ENCODE measurements at regions not wholly inside any gene's neighbourhood (a gene's known extent, or its start where the extent isn't known, plus 50 kb on each side); places are given as distances from the start of the nearest gene placed in this dataset.

GRCh38 chr3:28800203-28800602 is 451.6 kb upstream of the AZI2 start:
- no peak overlapping the region for H3K27ac Mint-ChIP-seq (ENCODE audit: unreplicated experiment)
- no TSS peak for BruUV-seq (replicated peaks)
- intact Hi-C loops (cut with micrococcal nuclease; ENCODE audit: unreplicated experiment): no loop called here
- no peaks in the 10 kb centered on the region for H3K36me3 Mint-ChIP-seq (ENCODE audit: insufficient read depth, unreplicated experiment)
- CTCF ChIA-PET: no interaction called here
- no peaks in the 10 kb centered on the region for H3K27me3 Mint-ChIP-seq (ENCODE audit: unreplicated experiment)
- DNase-seq: no peak
- no peaks in the 10 kb centered on the region for H3K4me1 Mint-ChIP-seq (ENCODE audit: low read depth, unreplicated experiment)
- no peaks in the 10 kb centered on the region for H3K9me3 Mint-ChIP-seq (ENCODE audit: low read depth, unreplicated experiment)
- H3K4me3 Mint-ChIP-seq (ENCODE audit: low read depth, unreplicated experiment): no peak overlapping the region
- TF ChIP-seq CTCF (IDR thresholded peaks at IDR 0.05; ENCODE audit: unreplicated experiment): no peak

- CTCF ChIA-PET: no interaction called here
- H3K4me1 Mint-ChIP-seq (ENCODE audit: low read depth, unreplicated experiment): no peaks in the 10 kb centered on the region
- H3K9me3 Mint-ChIP-seq (ENCODE audit: low read depth, unreplicated experiment): no peaks in the 10 kb centered on the region
- no peaks in the 10 kb centered on the region for H3K27me3 Mint-ChIP-seq (ENCODE audit: unreplicated experiment)
- no peak overlapping the region for H3K27ac Mint-ChIP-seq (ENCODE audit: unreplicated experiment)
- intact Hi-C loops (cut with micrococcal nuclease; ENCODE audit: unreplicated experiment): no loop called here
- no peaks in the 10 kb centered on the region for H3K36me3 Mint-ChIP-seq (ENCODE audit: insufficient read depth, unreplicated experiment)
- TF ChIP-seq CTCF (IDR thresholded peaks at IDR 0.05; ENCODE audit: unreplicated experiment): no peak
- BruUV-seq (replicated peaks): no TSS peak
- H3K4me3 Mint-ChIP-seq (ENCODE audit: low read depth, unreplicated experiment): no peak overlapping the region
- no peak for DNase-seq
Measured at GRCh38 chr3:28808068-28808467, 459.4 kb upstream of the AZI2 start.

- intact Hi-C loops (cut with micrococcal nuclease; ENCODE audit: unreplicated experiment): no loop called here
- Mint-ChIP-seq H3K36me3 (ENCODE audit: insufficient read depth, unreplicated experiment) (no peaks in the 10 kb centered on the region), H3K4me1 (ENCODE audit: low read depth, unreplicated experiment) (no peaks in the 10 kb centered on the region), H3K4me3 (ENCODE audit: low read depth, unreplicated experiment) (no peak overlapping the region), H3K9me3 (ENCODE audit: low read depth, unreplicated experiment) (no peaks in the 10 kb centered on the region), H3K27me3 (ENCODE audit: unreplicated experiment) (no peaks in the 10 kb centered on the region), H3K27ac (ENCODE audit: unreplicated experiment) (no peak overlapping the region)
- no peak for DNase-seq
- BruUV-seq (replicated peaks): no TSS peak
- no peak for TF ChIP-seq CTCF (IDR thresholded peaks at IDR 0.05; ENCODE audit: unreplicated experiment)
- CTCF ChIA-PET: no interaction called here
Measured at GRCh38 chr3:28816017-28816416, 464.9 kb upstream of the RBMS3 start.

- no peak for TF ChIP-seq CTCF (IDR thresholded peaks at IDR 0.05; ENCODE audit: unreplicated experiment)
- no peak for DNase-seq
- no peaks in the 10 kb centered on the region for H3K4me1 Mint-ChIP-seq (ENCODE audit: low read depth, unreplicated experiment)
- H3K27me3 Mint-ChIP-seq (ENCODE audit: unreplicated experiment): no peaks in the 10 kb centered on the region
- no peaks in the 10 kb centered on the region for H3K9me3 Mint-ChIP-seq (ENCODE audit: low read depth, unreplicated experiment)
- no peak overlapping the region for H3K27ac Mint-ChIP-seq (ENCODE audit: unreplicated experiment)
- intact Hi-C loops (cut with micrococcal nuclease; ENCODE audit: unreplicated experiment): no loop called here
- H3K36me3 Mint-ChIP-seq (ENCODE audit: insufficient read depth, unreplicated experiment): no peaks in the 10 kb centered on the region
- no peak overlapping the region for H3K4me3 Mint-ChIP-seq (ENCODE audit: low read depth, unreplicated experiment)
- BruUV-seq (replicated peaks): no TSS peak
- CTCF ChIA-PET: no interaction called here
Measured at GRCh38 chr3:28824316-28824715, 456.6 kb upstream of the RBMS3 start.

GRCh38 chr3:28826840-28827239 is 454.0 kb upstream of the RBMS3 start:
- TF ChIP-seq CTCF (IDR thresholded peaks at IDR 0.05; ENCODE audit: unreplicated experiment): no peak
- H3K27ac Mint-ChIP-seq (ENCODE audit: unreplicated experiment): no peak overlapping the region
- no peaks in the 10 kb centered on the region for H3K4me1 Mint-ChIP-seq (ENCODE audit: low read depth, unreplicated experiment)
- H3K27me3 Mint-ChIP-seq (ENCODE audit: unreplicated experiment): no peaks in the 10 kb centered on the region
- CTCF ChIA-PET: no interaction called here
- H3K9me3 Mint-ChIP-seq (ENCODE audit: low read depth, unreplicated experiment): no peaks in the 10 kb centered on the region
- H3K4me3 Mint-ChIP-seq (ENCODE audit: low read depth, unreplicated experiment): no peak overlapping the region
- no TSS peak for BruUV-seq (replicated peaks)
- no peak for DNase-seq
- intact Hi-C loops (cut with micrococcal nuclease; ENCODE audit: unreplicated experiment): no loop called here
- no peaks in the 10 kb centered on the region for H3K36me3 Mint-ChIP-seq (ENCODE audit: insufficient read depth, unreplicated experiment)

Data from Calu3 (cell line).